ENCODE measurements at regions not wholly inside any gene's neighbourhood (a gene's known extent, or its start where the extent isn't known, plus 50 kb on each side); places are given as distances from the start of the nearest gene placed in this dataset.

GRCh38 chr7:54116956-54117355 lies 425.2 kb upstream of the VSTM2A start:
- POLR2A ChIA-PET: no interaction called here
- no peaks in the 10 kb centered on the region for H3K36me3 Mint-ChIP-seq (ENCODE audit: low read depth)
- no peaks in the 10 kb centered on the region for H3K4me1 Mint-ChIP-seq
- H3K4me3 Mint-ChIP-seq: no peak overlapping the region
- CTCF ChIA-PET: interaction anchor here (0.8 kb wide), 1 partner anchor 21 kb away, joined by 3 read pairs; no protein-coding TSS in a partner anchor
- no peak for DNase-seq
- H3K9me3 Mint-ChIP-seq: peaks cover 2% of the 10 kb centered on the region
- H3K27ac Mint-ChIP-seq: no peak overlapping the region
- no peaks in the 10 kb centered on the region for H3K27me3 Mint-ChIP-seq

DNA sequence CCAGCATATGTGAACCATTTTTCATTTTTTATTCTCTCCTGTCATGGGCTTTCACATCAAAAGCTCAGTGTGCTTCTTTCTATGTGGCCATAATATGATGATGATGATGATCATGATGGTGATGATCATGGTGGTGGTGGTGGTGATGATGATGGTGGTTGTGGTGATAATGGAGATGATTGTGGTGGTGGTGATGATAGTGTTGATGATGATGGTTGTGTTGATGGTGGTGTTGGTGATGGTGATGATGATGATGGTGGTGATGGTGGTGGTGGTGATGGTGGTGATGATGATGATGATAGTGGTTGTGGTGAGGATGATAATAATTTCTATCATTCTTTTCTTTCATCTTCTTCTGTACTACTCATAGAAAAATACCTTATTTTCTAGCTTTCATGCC lies 413.1 kb upstream of the VSTM2A start:
- ChIA-PET POLR2A (no interaction called here), CTCF (no interaction called here)
- no peak for DNase-seq
- Mint-ChIP-seq H3K36me3 (ENCODE audit: low read depth) (no peaks in the 10 kb centered on the region), H3K4me3 (no peak overlapping the region), H3K4me1 (no peaks in the 10 kb centered on the region), H3K27me3 (no peaks in the 10 kb centered on the region), H3K27ac (no peak overlapping the region), H3K9me3 (peaks cover 19% of the 10 kb centered on the region)

GRCh38 chr7:54141576-54141975 lies 400.6 kb upstream of the VSTM2A start:
- ChIA-PET CTCF (no interaction called here), POLR2A (no interaction called here)
- Mint-ChIP-seq H3K27me3 (no peaks in the 10 kb centered on the region), H3K9me3 (peaks cover 21% of the 10 kb centered on the region), H3K27ac (no peak overlapping the region), H3K36me3 (ENCODE audit: low read depth) (no peaks in the 10 kb centered on the region), H3K4me3 (no peak overlapping the region), H3K4me1 (no peaks in the 10 kb centered on the region)
- DNase-seq: no peak

GRCh38 chr7:54145716-54146115 lies 396.5 kb upstream of the VSTM2A start:
- Mint-ChIP-seq H3K4me3 (no peak overlapping the region), H3K27ac (no peak overlapping the region), H3K27me3 (no peaks in the 10 kb centered on the region), H3K9me3 (peaks cover 25% of the 10 kb centered on the region), H3K36me3 (ENCODE audit: low read depth) (no peaks in the 10 kb centered on the region), H3K4me1 (no peaks in the 10 kb centered on the region)
- no peak for DNase-seq
- POLR2A ChIA-PET: no interaction called here
- CTCF ChIA-PET: no interaction called here

DNA sequence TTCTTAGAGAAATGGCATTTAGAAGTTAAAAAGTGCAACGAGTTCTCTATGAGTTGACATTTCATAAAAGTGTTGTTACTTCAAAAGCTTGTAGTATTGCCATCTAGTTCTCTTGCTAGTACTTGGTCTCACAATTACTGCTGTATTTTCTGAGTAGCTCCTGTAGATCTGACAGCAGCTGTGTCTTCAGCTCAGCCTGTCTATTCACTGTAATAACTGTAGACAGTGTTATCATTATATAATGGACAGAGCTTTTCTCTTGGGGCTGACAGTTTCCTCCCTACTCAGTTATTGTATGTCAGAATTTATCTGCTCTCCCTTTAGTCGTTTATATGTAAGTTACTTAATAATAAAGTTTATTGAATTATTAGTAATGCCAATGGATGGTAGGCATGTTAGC lies 388.7 kb upstream of the VSTM2A start:
- Mint-ChIP-seq H3K27ac (no peak overlapping the region), H3K9me3 (peaks cover 26% of the 10 kb centered on the region), H3K4me3 (no peak overlapping the region), H3K27me3 (no peaks in the 10 kb centered on the region), H3K4me1 (no peaks in the 10 kb centered on the region), H3K36me3 (ENCODE audit: low read depth) (no peaks in the 10 kb centered on the region)
- CTCF ChIA-PET: no interaction called here
- POLR2A ChIA-PET: no interaction called here
- DNase-seq: no peak

GRCh38 chr7:54159088-54159487 lies 383.1 kb upstream of the VSTM2A start:
- H3K36me3 Mint-ChIP-seq (ENCODE audit: low read depth): no peaks in the 10 kb centered on the region

DNA sequence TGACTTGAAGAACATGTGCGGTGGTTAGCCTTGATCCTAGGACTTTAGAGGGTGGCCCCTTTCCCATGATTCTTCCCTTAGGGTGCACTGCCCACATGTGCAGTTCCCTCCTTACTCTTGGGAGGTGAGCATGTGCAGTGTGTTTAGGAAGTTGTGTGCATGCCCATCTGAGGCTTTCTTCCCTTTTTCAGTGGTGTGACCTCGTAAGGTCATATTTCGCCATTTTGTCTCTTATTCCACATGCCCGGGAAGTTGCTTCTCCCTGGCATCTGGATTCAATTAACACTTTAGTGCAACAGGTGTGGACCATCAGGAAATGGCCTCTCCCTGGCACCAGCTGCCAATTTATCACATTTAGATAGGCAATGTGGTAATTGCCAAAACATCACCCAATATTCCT lies 380.6 kb upstream of the VSTM2A start:
- POLR2A ChIA-PET: no interaction called here
- Mint-ChIP-seq H3K4me1 (no peaks in the 10 kb centered on the region), H3K27ac (no peak overlapping the region), H3K4me3 (no peak overlapping the region), H3K36me3 (ENCODE audit: low read depth) (no peaks in the 10 kb centered on the region), H3K9me3 (peaks cover 15% of the 10 kb centered on the region), H3K27me3 (no peaks in the 10 kb centered on the region)
- DNase-seq: no peak
- CTCF ChIA-PET: interaction anchor here (0.9 kb wide), 1 partner anchor 36 kb away, joined by 4 read pairs; no protein-coding TSS in a partner anchor

More at GRCh38 chr7:54159088-54159487, 383.1 kb upstream of the VSTM2A start:
- DNase-seq: no peak
- Mint-ChIP-seq H3K4me1 (no peaks in the 10 kb centered on the region), H3K9me3 (peaks cover 18% of the 10 kb centered on the region), H3K27ac (no peak overlapping the region), H3K27me3 (no peaks in the 10 kb centered on the region), H3K4me3 (no peak overlapping the region)
- CTCF ChIA-PET: no interaction called here
- POLR2A ChIA-PET: no interaction called here

- Mint-ChIP-seq H3K9me3 (peaks cover 3% of the 10 kb centered on the region), H3K27me3 (no peaks in the 10 kb centered on the region), H3K27ac (no peak overlapping the region), H3K36me3 (ENCODE audit: low read depth) (no peaks in the 10 kb centered on the region), H3K4me3 (no peak overlapping the region), H3K4me1 (no peaks in the 10 kb centered on the region)
- DNase-seq: no peak
- POLR2A ChIA-PET: no interaction called here
- CTCF ChIA-PET: no interaction called here
Measured at GRCh38 chr7:54166419-54166818, 375.8 kb upstream of the VSTM2A start.

DNA sequence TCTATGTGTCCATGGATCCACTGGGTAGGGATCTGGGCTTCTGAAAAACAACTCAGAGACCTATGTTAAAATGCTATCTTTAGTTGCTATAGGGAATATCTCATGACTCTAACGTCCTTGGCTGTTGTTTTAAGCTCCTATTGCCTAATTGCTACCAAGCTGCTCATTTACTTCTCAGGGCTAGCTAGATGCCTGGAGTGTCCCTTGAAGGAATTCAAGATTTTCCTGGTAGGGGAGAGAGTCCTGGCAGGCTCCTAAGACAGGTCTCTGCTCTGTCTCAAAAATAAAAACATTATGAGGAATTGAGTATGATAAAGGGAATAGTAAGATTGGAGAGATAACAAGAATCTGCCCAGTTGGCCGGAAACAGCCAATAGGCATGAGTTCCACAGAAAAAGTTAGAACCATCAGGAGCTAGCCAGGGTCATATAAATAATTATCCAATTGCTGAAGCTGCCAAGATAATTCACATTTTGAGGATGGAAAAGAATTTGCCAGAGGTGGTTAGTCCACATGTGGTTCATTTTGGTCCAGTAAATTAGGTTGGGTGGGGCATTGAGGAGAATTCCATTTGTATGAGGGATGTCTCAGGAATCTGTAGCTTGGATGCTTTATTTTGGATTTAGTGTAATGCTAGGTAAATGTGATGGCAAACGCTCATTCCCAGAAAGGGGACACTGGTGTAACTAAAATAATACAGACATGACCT lies 362.7 kb upstream of the VSTM2A start:
- ChIA-PET POLR2A (no interaction called here), CTCF (no interaction called here)
- H3K27ac Mint-ChIP-seq: no peak overlapping the region
- no peaks in the 10 kb centered on the region for H3K4me1 Mint-ChIP-seq
- no peaks in the 10 kb centered on the region for H3K36me3 Mint-ChIP-seq (ENCODE audit: low read depth)
- DNase-seq: no peak
- peaks cover 21% of the 10 kb centered on the region for H3K9me3 Mint-ChIP-seq
- H3K27me3 Mint-ChIP-seq: no peaks in the 10 kb centered on the region
- no peak overlapping the region for H3K4me3 Mint-ChIP-seq

DNA sequence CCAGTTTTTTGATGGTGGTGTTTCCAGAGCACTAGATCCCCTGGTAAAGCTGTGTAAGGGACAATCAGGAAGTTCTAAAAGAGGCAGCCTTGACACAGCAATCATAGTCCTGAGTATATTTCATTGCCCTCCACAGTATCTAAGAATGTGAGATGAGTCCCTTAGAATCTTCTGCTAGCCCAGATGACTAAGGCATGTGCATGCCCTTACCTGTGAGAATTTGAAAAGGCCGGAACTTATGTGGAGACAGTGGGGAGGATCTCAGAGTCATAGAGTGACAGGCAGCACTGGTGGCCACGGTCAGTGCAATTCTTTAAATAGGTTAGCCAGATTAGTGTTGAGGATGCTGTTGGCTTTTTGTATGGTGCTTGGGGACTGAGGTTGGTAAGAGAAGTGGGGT lies 361.4 kb upstream of the VSTM2A start:
- Mint-ChIP-seq H3K27me3 (no peaks in the 10 kb centered on the region), H3K4me3 (no peak overlapping the region), H3K4me1 (no peaks in the 10 kb centered on the region), H3K9me3 (peaks cover 23% of the 10 kb centered on the region), H3K36me3 (ENCODE audit: low read depth) (no peaks in the 10 kb centered on the region), H3K27ac (no peak overlapping the region)
- ChIA-PET CTCF (no interaction called here), POLR2A (no interaction called here)
- DNase-seq: no peak

DNA sequence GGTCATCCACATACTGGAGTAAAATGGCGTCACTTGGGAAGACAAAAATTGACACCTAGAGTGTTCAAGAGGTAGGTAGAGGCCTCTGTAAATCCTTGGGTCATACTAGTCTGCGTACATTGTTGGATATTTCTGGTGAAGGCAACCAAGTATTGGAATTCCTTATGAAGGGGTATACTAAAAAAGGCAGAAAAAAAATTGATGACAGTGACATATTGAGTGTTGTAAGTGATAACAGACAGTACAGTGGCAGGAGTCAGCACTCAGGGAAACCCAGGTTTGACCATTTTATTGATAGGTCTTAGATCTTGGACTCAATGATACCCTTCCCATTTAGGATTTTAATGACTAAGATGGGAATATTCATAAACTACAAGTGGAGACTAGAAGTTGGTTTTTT lies 359.1 kb upstream of the VSTM2A start:
- no peaks in the 10 kb centered on the region for H3K36me3 Mint-ChIP-seq (ENCODE audit: low read depth)
- no peak overlapping the region for H3K4me3 Mint-ChIP-seq
- no peaks in the 10 kb centered on the region for H3K4me1 Mint-ChIP-seq
- no peaks in the 10 kb centered on the region for H3K27me3 Mint-ChIP-seq
- no peak overlapping the region for H3K27ac Mint-ChIP-seq
- DNase-seq: no peak
- ChIA-PET POLR2A (no interaction called here), CTCF (no interaction called here)
- H3K9me3 Mint-ChIP-seq: peaks cover 28% of the 10 kb centered on the region

- ChIA-PET CTCF (no interaction called here), POLR2A (no interaction called here)
- peaks cover 21% of the 10 kb centered on the region for H3K9me3 Mint-ChIP-seq
- no peaks in the 10 kb centered on the region for H3K36me3 Mint-ChIP-seq (ENCODE audit: low read depth)
- H3K27ac Mint-ChIP-seq: no peak overlapping the region
- no peaks in the 10 kb centered on the region for H3K4me1 Mint-ChIP-seq
- no peak for DNase-seq
- no peak overlapping the region for H3K4me3 Mint-ChIP-seq
- no peaks in the 10 kb centered on the region for H3K27me3 Mint-ChIP-seq
Measured at GRCh38 chr7:54186336-54186735, 355.8 kb upstream of the VSTM2A start.

DNA sequence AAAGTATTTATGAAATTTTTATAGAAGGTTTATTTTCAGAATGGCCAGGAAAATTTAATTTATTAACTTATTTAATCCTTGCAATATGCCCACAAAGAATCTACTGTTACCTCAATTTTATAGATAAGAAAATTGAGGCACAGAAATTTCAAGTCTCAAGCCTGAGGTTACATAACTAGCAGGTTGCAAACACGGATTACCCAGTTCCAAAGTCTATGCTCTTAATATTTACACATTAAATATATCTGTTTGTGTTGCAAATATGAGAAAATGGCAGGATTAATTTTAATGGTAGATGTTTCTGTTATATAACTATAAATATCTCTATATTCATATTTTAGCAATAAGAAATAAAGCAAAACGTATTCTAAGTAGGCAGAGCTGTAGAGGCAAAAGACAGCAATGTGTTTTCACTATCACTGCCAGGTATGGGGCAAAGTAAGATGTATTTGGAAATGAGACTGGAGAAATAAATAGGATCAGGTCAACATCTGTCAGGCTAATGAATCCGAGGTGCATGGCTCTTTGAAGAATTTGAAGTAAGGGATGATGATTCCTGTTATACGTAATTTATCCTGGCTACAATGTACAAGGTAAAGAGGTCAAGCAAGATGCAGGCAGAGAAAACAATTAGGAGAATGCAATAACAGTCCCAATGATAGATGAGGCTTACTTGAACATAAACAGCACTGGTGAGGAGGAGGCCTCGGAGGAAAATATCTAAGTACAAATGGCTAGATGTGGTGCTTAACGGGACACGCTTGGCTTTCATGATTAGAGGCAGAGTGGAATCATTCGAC lies 354.1 kb upstream of the VSTM2A start:
- Mint-ChIP-seq H3K27ac (no peak overlapping the region), H3K9me3 (peaks cover 16% of the 10 kb centered on the region), H3K36me3 (ENCODE audit: low read depth) (no peaks in the 10 kb centered on the region), H3K4me1 (no peaks in the 10 kb centered on the region), H3K27me3 (no peaks in the 10 kb centered on the region), H3K4me3 (no peak overlapping the region)
- CTCF ChIA-PET: no interaction called here
- DNase-seq: no peak
- POLR2A ChIA-PET: no interaction called here

- no peak for DNase-seq
- ChIA-PET POLR2A (no interaction called here), CTCF (no interaction called here)
- no peaks in the 10 kb centered on the region for H3K4me1 Mint-ChIP-seq
- H3K27ac Mint-ChIP-seq: no peak overlapping the region
- no peak overlapping the region for H3K4me3 Mint-ChIP-seq
- no peaks in the 10 kb centered on the region for H3K27me3 Mint-ChIP-seq
- H3K9me3 Mint-ChIP-seq: peaks cover 14% of the 10 kb centered on the region
- H3K36me3 Mint-ChIP-seq (ENCODE audit: low read depth): no peaks in the 10 kb centered on the region
Measured at GRCh38 chr7:54188843-54189242, 353.3 kb upstream of the VSTM2A start.
